HEK293 (cell line): ENCODE measurements at regions not wholly inside any gene's neighbourhood (a gene's known extent, or its start where the extent isn't known, plus 50 kb on each side); places are given as distances from the start of the nearest gene placed in this dataset.

Experiments used
- CTCF ChIA-PET: fragments of 350-600 bp; formaldehyde crosslinking; extraction: SDS; loops from one replicate; lab custom pipeline; 2021; ENCODE audit warnings: antibody characterized with exemption; lab: Yijun Ruan, JAX
- POLR2A ChIA-PET: fragments of 300-600 bp; formaldehyde crosslinking; extraction: SDS; loops from one replicate; lab custom pipeline; 2020; ENCODE audit warnings: antibody characterized with exemption, inconsistent platforms; lab: Yijun Ruan, JAX
- H3K27ac ChIP-seq: fragments of 200-500 bp; sonication (Bioruptor generic); 2 replicates; pipeline ENCODE4 v1.5.1; 2014; ENCODE audit warnings: low read depth, low read length, control low read depth, inconsistent platforms; ENCODE audit errors: extremely low read depth
- H3K36me3 ChIP-seq, 2 experiments: fragments of 200-500 bp in 1 of 2; sonication (Bioruptor generic) in 1 of 2; 1 replicate in 1 of 2; 2 replicates in 1 of 2; pipeline ENCODE4 v1.5.1; 2014 to 2017; ENCODE audit warnings: inconsistent platforms in 2 of 2, low read length in 2 of 2; ENCODE audit not compliant: control insufficient read depth in 2 of 2, insufficient read depth in 1 of 2
- H3K4me1 ChIP-seq: fragments of 200-500 bp; sonication (Bioruptor generic); 2 replicates; pipeline ENCODE4 v1.5.1; 2014; ENCODE audit warnings: mild to moderate bottlenecking, low read length, inconsistent platforms; ENCODE audit not compliant: control insufficient read depth, insufficient read depth
- H3K4me3 ChIP-seq: 2 replicates; pipeline ENCODE4 v1.5.1; 2011; ENCODE audit warnings: low read depth, mild to moderate bottlenecking, control low read depth, low read length, moderate library complexity
- H3K9me3 ChIP-seq: fragments of 200-500 bp; sonication (Bioruptor generic); 2 replicates; pipeline ENCODE4 v1.5.1; 2014; ENCODE audit warnings: low read depth, low read length, inconsistent platforms; ENCODE audit not compliant: control insufficient read depth, insufficient read depth
- BCL11B ChIP-seq: fragments of 450-650 bp; formaldehyde crosslinking; IDR thresholded peaks from 2 replicates; pipeline ENCODE4 v1.5.1; 2016; ENCODE audit warnings: low read depth, missing biosample characterization, missing genetic modification characterization
- GFI1B ChIP-seq: fragments of 450-650 bp; formaldehyde crosslinking; IDR thresholded peaks from 2 replicates; pipeline ENCODE4 v1.5.1; 2016; ENCODE audit warnings: missing biosample characterization, missing genetic modification characterization
- GLIS1 ChIP-seq: fragments of 450-650 bp; formaldehyde crosslinking; IDR thresholded peaks from 2 replicates; pipeline ENCODE4 v1.5.1; 2016; ENCODE audit warnings: missing biosample characterization, missing genetic modification characterization
- PBX3 ChIP-seq: sonication (generic); formaldehyde crosslinking; IDR thresholded peaks from 2 replicates; pipeline ENCODE4 v1.8.1; 2022; ENCODE audit warnings: mild to moderate bottlenecking, moderate library complexity, missing genetic modification reagents
- SETDB1 ChIP-seq: IDR thresholded peaks from one replicate; pipeline ENCODE4 v1.6.1; 2017; ENCODE audit warnings: mild to moderate bottlenecking, low read length, moderate library complexity, mixed read lengths; ENCODE audit not compliant: insufficient read length
- WT1 ChIP-seq: fragments of 450-650 bp; formaldehyde crosslinking; IDR thresholded peaks from 2 replicates; pipeline ENCODE4 v1.5.1; 2016; ENCODE audit warnings: missing biosample characterization, missing genetic modification characterization
- ZBTB10 ChIP-seq: fragments of 450-650 bp; formaldehyde crosslinking; IDR thresholded peaks from 2 replicates; pipeline ENCODE4 v1.5.1; 2016; ENCODE audit warnings: missing biosample characterization, missing genetic modification characterization
- ZBTB17 ChIP-seq: fragments of 450-650 bp; formaldehyde crosslinking; IDR thresholded peaks from 2 replicates; pipeline ENCODE4 v1.5.1; 2016; ENCODE audit warnings: missing biosample characterization, missing genetic modification characterization
- ZBTB20 ChIP-seq: fragments of 450-650 bp; formaldehyde crosslinking; IDR thresholded peaks from 2 replicates; pipeline ENCODE4 v1.5.1; 2016; ENCODE audit warnings: missing biosample characterization, missing genetic modification characterization
- ZFP3 ChIP-seq: fragments of 450-650 bp; formaldehyde crosslinking; IDR thresholded peaks from 2 replicates; pipeline ENCODE4 v1.5.1; 2016; ENCODE audit warnings: low read depth, missing biosample characterization, missing genetic modification characterization
- ZNF132 ChIP-seq: fragments of 450-650 bp; formaldehyde crosslinking; IDR thresholded peaks from 2 replicates; pipeline ENCODE4 v1.5.1; 2017; ENCODE audit warnings: missing biosample characterization, missing genetic modification characterization, borderline replicate concordance
- ZNF140 ChIP-seq: fragments of 450-650 bp; formaldehyde crosslinking; IDR thresholded peaks from 2 replicates; pipeline ENCODE4 v1.5.1; 2016; ENCODE audit warnings: missing biosample characterization, missing genetic modification characterization
- ZNF16 ChIP-seq: fragments of 450-650 bp; formaldehyde crosslinking; IDR thresholded peaks from 2 replicates; pipeline ENCODE4 v1.5.1; 2016; ENCODE audit warnings: low read depth, missing biosample characterization, missing genetic modification characterization
- ZNF18 ChIP-seq: fragments of 450-650 bp; formaldehyde crosslinking; IDR thresholded peaks from 2 replicates; pipeline ENCODE4 v1.5.1; 2016; ENCODE audit warnings: missing biosample characterization, missing genetic modification characterization
- ZNF19 ChIP-seq: fragments of 450-650 bp; formaldehyde crosslinking; IDR thresholded peaks from 2 replicates; pipeline ENCODE4; 2016; ENCODE audit warnings: missing biosample characterization, missing genetic modification characterization, low read depth
- ZNF2 ChIP-seq: fragments of 450-650 bp; formaldehyde crosslinking; IDR thresholded peaks from 2 replicates; pipeline ENCODE4 v1.5.1; 2016; ENCODE audit warnings: missing biosample characterization, missing genetic modification characterization
- ZNF211 ChIP-seq: fragments of 450-650 bp; formaldehyde crosslinking; IDR thresholded peaks from 2 replicates; pipeline ENCODE4 v1.5.1; 2016; ENCODE audit warnings: low read depth, missing biosample characterization, missing genetic modification characterization
- ZNF302 ChIP-seq: fragments of 450-650 bp; formaldehyde crosslinking; IDR thresholded peaks from 2 replicates; pipeline ENCODE4 v1.5.1; 2016; ENCODE audit warnings: missing biosample characterization, missing genetic modification characterization, low read depth
- ZNF341 ChIP-seq: fragments of 450-650 bp; formaldehyde crosslinking; IDR thresholded peaks from 2 replicates; pipeline ENCODE4; 2016; ENCODE audit warnings: low read depth, missing biosample characterization, missing genetic modification characterization
- ZNF350 ChIP-seq: fragments of 450-650 bp; formaldehyde crosslinking; IDR thresholded peaks from 2 replicates; pipeline ENCODE4 v1.5.0; 2017; ENCODE audit warnings: missing biosample characterization, mild to moderate bottlenecking, missing genetic modification characterization
- ZNF366 ChIP-seq: fragments of 450-650 bp; formaldehyde crosslinking; conservative IDR thresholded peaks from 2 replicates; pipeline ENCODE4 v1.5.1; 2016; ENCODE audit warnings: missing biosample characterization, missing genetic modification characterization
- ZNF544 ChIP-seq: fragments of 450-650 bp; formaldehyde crosslinking; IDR thresholded peaks from 2 replicates; pipeline ENCODE4 v1.5.0; 2017; ENCODE audit warnings: missing biosample characterization, missing genetic modification characterization
- ZNF585B ChIP-seq: fragments of 450-650 bp; formaldehyde crosslinking; IDR thresholded peaks from 2 replicates; pipeline ENCODE4 v1.5.1; 2016; ENCODE audit warnings: missing biosample characterization, missing genetic modification characterization
- ZNF792 ChIP-seq: fragments of 450-650 bp; formaldehyde crosslinking; IDR thresholded peaks from 2 replicates; pipeline ENCODE4 v1.5.1; 2016; ENCODE audit warnings: missing biosample characterization, missing genetic modification characterization
- TF ChIP-seq, protein P1 (sequence below): fragments of 450-650 bp; formaldehyde crosslinking; IDR thresholded peaks from 2 replicates; pipeline ENCODE4 v1.5.1; 2016; ENCODE audit warnings: missing biosample characterization, missing genetic modification characterization
- TF ChIP-seq, protein P2 (sequence below): fragments of 450-650 bp; formaldehyde crosslinking; IDR thresholded peaks from 2 replicates; pipeline ENCODE4 v1.5.1; 2016; ENCODE audit warnings: missing biosample characterization, missing genetic modification characterization

DNA sequence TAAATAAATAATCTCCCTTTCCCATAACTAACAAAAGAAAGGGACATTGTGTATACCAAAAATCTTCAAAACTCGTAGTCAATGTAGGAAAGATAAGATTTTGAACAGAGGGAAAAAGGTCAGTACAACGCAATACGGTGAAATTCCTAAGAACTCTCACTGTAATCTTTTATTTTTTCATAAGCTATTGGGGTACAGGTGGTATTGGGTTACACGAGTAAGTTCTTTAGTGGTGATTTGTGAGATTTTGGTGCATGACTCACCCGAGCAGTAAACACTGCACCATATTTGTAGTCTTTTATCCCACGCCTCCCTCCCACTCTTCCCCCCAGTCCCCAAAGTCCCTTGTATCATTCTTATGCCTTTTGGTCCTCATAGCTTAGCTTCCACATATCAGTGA is 718.0 kb downstream of the TBL1XR1 start (continued):
- TF ChIP-seq ZNF341 (tag by site-specific recombination) (no peak), ZNF544 (tag by site-specific recombination) (no peak), ZNF211 (tag by site-specific recombination) (no peak), GLIS1 (tag by site-specific recombination) (no peak), BCL11B (tag by site-specific recombination) (no peak), ZNF350 (tag by site-specific recombination) (no peak)
- TF ChIP-seq, protein P1, sequence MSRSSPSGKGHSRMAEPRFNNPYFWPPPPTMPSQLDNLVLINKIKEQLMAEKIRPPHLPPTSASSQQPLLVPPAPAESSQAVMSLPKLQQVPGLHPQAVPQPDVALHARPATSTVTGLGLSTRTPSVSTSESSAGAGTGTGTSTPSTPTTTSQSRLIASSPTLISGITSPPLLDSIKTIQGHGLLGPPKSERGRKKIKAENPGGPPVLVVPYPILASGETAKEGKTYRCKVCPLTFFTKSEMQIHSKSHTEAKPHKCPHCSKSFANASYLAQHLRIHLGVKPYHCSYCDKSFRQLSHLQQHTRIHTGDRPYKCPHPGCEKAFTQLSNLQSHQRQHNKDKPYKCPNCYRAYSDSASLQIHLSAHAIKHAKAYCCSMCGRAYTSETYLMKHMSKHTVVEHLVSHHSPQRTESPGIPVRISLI (tag by site-specific recombination) = no peak

- Histone ChIP-seq H3K4me1 (no peaks in the 10 kb centered on the region), H3K4me3 (no peak overlapping the region), H3K9me3 (no peaks in the 10 kb centered on the region), H3K36me3 (no peaks in the 10 kb centered on the region), H3K27ac (no peak overlapping the region)
- ChIA-PET CTCF (no interaction called here), POLR2A (no interaction called here)
- TF ChIP-seq ZBTB10 (tag by site-specific recombination) (no peak), ZNF18 (tag by site-specific recombination) (no peak), ZNF585B (tag by site-specific recombination) (no peak), WT1 (tag by site-specific recombination) (no peak), PBX3 (CRISPR knock-in tag) (no peak), GFI1B (tag by site-specific recombination) (no peak), ZFP3 (tag by site-specific recombination) (no peak), ZNF366 (tag by site-specific recombination) (no peak), SETDB1 (no peak), ZNF302 (tag by site-specific recombination) (no peak), ZBTB17 (no peak), ZNF140 (tag by site-specific recombination) (no peak), ZBTB20 (tag by site-specific recombination) (no peak), ZNF2 (no peak), ZNF132 (tag by site-specific recombination) (no peak), ZNF19 (tag by site-specific recombination) (no peak), ZNF16 (tag by site-specific recombination) (no peak), ZNF211 (tag by site-specific recombination) (no peak), ZNF792 (tag by site-specific recombination) (no peak)
- TF ChIP-seq, protein P2, sequence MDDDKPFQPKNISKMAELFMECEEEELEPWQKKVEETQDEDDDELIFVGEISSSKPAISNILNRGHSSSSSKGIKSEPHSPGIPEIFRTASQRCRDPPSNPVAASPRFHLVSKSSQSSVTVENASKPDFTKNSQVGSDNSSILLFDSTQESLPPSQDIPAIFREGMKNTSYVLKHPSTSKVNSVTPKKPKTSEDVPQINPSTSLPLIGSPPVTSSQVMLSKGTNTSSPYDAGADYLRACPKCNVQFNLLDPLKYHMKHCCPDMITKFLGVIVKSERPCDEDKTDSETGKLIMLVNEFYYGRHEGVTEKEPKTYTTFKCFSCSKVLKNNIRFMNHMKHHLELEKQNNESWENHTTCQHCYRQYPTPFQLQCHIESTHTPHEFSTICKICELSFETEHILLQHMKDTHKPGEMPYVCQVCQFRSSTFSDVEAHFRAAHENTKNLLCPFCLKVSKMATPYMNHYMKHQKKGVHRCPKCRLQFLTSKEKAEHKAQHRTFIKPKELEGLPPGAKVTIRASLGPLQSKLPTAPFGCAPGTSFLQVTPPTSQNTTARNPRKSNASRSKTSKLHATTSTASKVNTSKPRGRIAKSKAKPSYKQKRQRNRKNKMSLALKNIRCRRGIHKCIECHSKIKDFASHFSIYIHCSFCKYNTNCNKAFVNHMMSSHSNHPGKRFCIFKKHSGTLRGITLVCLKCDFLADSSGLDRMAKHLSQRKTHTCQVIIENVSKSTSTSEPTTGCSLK = no peak
Observed at GRCh38 chr3:176469694-176470205, 727.5 kb downstream of the TBL1XR1 start.
